ENCODE measurements at regions not wholly inside any gene's neighbourhood (a gene's known extent, or its start where the extent isn't known, plus 50 kb on each side); places are given as distances from the start of the nearest gene placed in this dataset.

DNA sequence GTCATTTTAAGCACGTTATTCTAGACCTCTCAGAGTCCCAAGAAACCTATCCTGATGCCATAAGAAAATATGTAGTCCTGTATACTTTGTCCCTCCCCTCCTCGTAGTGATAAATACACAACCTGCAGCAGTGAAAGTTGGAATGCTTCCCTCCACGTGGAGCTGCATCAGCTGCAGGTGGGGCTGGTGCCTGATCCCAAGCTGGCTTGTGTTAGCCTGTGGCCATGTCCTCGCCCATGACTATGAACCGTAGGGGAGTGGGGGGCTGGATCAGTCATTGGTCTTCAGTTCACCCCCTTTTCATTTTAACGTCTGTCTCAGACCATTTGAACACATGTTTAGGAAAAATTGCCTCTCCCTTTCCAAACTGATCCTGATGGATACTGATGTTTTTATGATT lies 171.4 kb upstream of the HABP2 start (continued):
- TF ChIP-seq, protein P1, sequence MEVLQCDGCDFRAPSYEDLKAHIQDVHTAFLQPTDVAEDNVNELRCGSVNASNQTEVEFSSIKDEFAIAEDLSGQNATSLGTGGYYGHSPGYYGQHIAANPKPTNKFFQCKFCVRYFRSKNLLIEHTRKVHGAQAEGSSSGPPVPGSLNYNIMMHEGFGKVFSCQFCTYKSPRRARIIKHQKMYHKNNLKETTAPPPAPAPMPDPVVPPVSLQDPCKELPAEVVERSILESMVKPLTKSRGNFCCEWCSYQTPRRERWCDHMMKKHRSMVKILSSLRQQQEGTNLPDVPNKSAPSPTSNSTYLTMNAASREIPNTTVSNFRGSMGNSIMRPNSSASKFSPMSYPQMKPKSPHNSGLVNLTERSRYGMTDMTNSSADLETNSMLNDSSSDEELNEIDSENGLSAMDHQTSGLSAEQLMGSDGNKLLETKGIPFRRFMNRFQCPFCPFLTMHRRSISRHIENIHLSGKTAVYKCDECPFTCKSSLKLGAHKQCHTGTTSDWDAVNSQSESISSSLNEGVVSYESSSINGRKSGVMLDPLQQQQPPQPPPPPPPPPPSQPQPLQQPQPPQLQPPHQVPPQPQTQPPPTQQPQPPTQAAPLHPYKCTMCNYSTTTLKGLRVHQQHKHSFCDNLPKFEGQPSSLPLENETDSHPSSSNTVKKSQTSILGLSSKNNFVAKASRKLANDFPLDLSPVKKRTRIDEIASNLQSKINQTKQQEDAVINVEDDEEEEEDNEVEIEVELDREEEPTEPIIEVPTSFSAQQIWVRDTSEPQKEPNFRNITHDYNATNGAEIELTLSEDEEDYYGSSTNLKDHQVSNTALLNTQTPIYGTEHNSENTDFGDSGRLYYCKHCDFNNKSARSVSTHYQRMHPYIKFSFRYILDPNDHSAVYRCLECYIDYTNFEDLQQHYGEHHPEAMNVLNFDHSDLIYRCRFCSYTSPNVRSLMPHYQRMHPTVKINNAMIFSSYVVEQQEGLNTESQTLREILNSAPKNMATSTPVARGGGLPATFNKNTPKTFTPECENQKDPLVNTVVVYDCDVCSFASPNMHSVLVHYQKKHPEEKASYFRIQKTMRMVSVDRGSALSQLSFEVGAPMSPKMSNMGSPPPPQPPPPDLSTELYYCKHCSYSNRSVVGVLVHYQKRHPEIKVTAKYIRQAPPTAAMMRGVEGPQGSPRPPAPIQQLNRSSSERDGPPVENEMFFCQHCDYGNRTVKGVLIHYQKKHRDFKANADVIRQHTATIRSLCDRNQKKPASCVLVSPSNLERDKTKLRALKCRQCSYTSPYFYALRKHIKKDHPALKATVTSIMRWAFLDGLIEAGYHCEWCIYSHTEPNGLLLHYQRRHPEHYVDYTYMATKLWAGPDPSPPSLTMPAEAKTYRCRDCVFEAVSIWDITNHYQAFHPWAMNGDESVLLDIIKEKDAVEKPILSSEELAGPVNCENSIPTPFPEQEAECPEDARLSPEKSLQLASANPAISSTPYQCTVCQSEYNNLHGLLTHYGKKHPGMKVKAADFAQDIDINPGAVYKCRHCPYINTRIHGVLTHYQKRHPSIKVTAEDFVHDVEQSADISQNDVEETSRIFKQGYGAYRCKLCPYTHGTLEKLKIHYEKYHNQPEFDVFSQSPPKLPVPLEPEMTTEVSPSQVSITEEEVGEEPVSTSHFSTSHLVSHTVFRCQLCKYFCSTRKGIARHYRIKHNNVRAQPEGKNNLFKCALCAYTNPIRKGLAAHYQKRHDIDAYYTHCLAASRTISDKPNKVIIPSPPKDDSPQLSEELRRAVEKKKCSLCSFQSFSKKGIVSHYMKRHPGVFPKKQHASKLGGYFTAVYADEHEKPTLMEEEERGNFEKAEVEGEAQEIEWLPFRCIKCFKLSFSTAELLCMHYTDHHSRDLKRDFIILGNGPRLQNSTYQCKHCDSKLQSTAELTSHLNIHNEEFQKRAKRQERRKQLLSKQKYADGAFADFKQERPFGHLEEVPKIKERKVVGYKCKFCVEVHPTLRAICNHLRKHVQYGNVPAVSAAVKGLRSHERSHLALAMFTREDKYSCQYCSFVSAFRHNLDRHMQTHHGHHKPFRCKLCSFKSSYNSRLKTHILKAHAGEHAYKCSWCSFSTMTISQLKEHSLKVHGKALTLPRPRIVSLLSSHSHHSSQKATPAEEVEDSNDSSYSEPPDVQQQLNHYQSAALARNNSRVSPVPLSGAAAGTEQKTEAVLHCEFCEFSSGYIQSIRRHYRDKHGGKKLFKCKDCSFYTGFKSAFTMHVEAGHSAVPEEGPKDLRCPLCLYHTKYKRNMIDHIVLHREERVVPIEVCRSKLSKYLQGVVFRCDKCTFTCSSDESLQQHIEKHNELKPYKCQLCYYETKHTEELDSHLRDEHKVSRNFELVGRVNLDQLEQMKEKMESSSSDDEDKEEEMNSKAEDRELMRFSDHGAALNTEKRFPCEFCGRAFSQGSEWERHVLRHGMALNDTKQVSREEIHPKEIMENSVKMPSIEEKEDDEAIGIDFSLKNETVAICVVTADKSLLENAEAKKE (CRISPR knock-in tag; IDR thresholded peaks at IDR 0.05), result no peak
- TF ChIP-seq EZH2 (IDR thresholded peaks at IDR 0.05; ENCODE audit: low read depth, unreplicated experiment) (no peak), NANOG (IDR thresholded peaks at IDR 0.05; ENCODE audit: borderline replicate concordance) (no peak), ZNF331 (CRISPR knock-in tag; IDR thresholded peaks at IDR 0.05; ENCODE audit: low read depth) (no peak)

DNA sequence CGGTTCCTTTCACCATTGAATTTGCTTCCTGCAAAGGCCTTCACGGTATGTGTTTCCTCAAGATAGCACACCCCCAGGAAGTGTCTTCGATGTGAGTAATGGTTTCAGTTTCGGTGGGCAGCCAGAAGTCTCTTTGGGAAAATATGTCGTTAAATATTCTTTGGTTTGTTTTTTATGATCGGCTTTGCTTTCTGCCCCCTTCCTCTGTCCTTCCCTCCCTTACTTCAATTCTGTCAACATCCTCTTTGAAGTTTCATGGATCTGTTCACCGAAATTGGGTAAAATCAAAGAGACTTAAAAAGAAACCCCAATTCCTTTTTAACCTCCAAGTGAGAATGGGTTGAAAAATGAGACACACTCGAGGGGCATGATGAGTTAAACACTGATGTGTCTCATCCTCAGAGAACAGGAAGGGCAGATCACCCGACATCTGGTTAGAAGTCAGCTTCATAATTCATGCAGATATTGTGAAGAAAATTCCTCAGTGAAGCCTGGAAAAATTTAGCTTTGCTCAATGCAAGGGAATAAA lies 170.8 kb upstream of the HABP2 start:
- no peak for DNase-seq (ENCODE audit: low spot score)
- no peak overlapping the region for H3K4me2 ChIP-seq
- H3K36me3 ChIP-seq (ENCODE audit: insufficient read depth), result no peaks in the 10 kb centered on the region
- H3K9me2 ChIP-seq (ENCODE audit: insufficient read depth), result peaks cover 4% of the 10 kb centered on the region; the same call in 1 of the 2 replicates
- Mint-ChIP-seq H3K27ac (no peak overlapping the region), H3K4me3 (no peak overlapping the region), H3K27me3 (ENCODE audit: insufficient read depth, low read depth, poor library complexity) (peaks cover 4% of the 10 kb centered on the region), H3K9me3 (no peaks in the 10 kb centered on the region), H3K36me3 (ENCODE audit: low read depth) (no peaks in the 10 kb centered on the region), H3K4me1 (peaks cover 12% of the 10 kb centered on the region; the same call in 2 of the 3 replicates)
- no peak overlapping the region for H2AFZ ChIP-seq
- H3K4me3 ChIP-seq, result no peak overlapping the region
- H3K27me3 ChIP-seq (ENCODE audit: insufficient read depth), result no peaks in the 10 kb centered on the region
- no peaks in the 10 kb centered on the region for H4K20me1 ChIP-seq (replicated peaks; ENCODE audit: insufficient read depth)
- ATAC-seq, result no peak
- H3F3A ChIP-seq (replicated peaks; ENCODE audit: low read depth), result no peaks in the 10 kb centered on the region
- TF ChIP-seq NANOG (IDR thresholded peaks at IDR 0.05; ENCODE audit: borderline replicate concordance) (no peak), CREB1 (CRISPR knock-in tag; IDR thresholded peaks at IDR 0.05; ENCODE audit: low read depth) (no peak), EZH2 (IDR thresholded peaks at IDR 0.05; ENCODE audit: low read depth, unreplicated experiment) (no peak), STAT1 (IDR thresholded peaks at IDR 0.05; ENCODE audit: unreplicated experiment) (no peak), EZH2phosphoT487 (IDR thresholded peaks at IDR 0.05; ENCODE audit: unreplicated experiment) (no peak), POLR2AphosphoS5 (IDR thresholded peaks at IDR 0.05; ENCODE audit: low read depth) (no peak), JUNB (IDR thresholded peaks at IDR 0.05; ENCODE audit: unreplicated experiment) (no peak)
- TF ChIP-seq, protein P2, sequence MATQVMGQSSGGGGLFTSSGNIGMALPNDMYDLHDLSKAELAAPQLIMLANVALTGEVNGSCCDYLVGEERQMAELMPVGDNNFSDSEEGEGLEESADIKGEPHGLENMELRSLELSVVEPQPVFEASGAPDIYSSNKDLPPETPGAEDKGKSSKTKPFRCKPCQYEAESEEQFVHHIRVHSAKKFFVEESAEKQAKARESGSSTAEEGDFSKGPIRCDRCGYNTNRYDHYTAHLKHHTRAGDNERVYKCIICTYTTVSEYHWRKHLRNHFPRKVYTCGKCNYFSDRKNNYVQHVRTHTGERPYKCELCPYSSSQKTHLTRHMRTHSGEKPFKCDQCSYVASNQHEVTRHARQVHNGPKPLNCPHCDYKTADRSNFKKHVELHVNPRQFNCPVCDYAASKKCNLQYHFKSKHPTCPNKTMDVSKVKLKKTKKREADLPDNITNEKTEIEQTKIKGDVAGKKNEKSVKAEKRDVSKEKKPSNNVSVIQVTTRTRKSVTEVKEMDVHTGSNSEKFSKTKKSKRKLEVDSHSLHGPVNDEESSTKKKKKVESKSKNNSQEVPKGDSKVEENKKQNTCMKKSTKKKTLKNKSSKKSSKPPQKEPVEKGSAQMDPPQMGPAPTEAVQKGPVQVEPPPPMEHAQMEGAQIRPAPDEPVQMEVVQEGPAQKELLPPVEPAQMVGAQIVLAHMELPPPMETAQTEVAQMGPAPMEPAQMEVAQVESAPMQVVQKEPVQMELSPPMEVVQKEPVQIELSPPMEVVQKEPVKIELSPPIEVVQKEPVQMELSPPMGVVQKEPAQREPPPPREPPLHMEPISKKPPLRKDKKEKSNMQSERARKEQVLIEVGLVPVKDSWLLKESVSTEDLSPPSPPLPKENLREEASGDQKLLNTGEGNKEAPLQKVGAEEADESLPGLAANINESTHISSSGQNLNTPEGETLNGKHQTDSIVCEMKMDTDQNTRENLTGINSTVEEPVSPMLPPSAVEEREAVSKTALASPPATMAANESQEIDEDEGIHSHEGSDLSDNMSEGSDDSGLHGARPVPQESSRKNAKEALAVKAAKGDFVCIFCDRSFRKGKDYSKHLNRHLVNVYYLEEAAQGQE (IDR thresholded peaks at IDR 0.05; ENCODE audit: unreplicated experiment), result no peak
- TF ChIP-seq, protein P3, sequence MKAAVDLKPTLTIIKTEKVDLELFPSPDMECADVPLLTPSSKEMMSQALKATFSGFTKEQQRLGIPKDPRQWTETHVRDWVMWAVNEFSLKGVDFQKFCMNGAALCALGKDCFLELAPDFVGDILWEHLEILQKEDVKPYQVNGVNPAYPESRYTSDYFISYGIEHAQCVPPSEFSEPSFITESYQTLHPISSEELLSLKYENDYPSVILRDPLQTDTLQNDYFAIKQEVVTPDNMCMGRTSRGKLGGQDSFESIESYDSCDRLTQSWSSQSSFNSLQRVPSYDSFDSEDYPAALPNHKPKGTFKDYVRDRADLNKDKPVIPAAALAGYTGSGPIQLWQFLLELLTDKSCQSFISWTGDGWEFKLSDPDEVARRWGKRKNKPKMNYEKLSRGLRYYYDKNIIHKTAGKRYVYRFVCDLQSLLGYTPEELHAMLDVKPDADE (IDR thresholded peaks at IDR 0.05), result no peak
- H3K27ac ChIP-seq (ENCODE audit: low read depth), result no peak overlapping the region
- no peaks in the 10 kb centered on the region for H3K79me2 ChIP-seq (replicated peaks; ENCODE audit: insufficient read depth)
- no peaks in the 10 kb centered on the region for H3K4me1 ChIP-seq (ENCODE audit: insufficient read depth)
